ENCODE measurements at regions not wholly inside any gene's neighbourhood (a gene's known extent, or its start where the extent isn't known, plus 50 kb on each side); places are given as distances from the start of the nearest gene placed in this dataset.

GRCh38 chr6:84489598-84489997, 262.2 kb upstream of the CEP162 start:
- TF ChIP-seq SUZ12 (IDR thresholded peaks at IDR 0.05) (no peak), ELF4 (IDR thresholded peaks at IDR 0.05) (no peak), FOXM1 (IDR thresholded peaks at IDR 0.05; ENCODE audit: borderline replicate concordance) (no peak), SP1 (IDR thresholded peaks at IDR 0.05) (no peak)

Measured in HEK293T (cell line).